Gastrocnemius medialis (tissue), 4 donors: ENCODE measurements at regions not wholly inside any gene's neighbourhood (a gene's known extent, or its start where the extent isn't known, plus 50 kb on each side); places are given as distances from the start of the nearest gene placed in this dataset.

ENCODE experiments used
- POLR2A ChIP-seq, 2 donors: fragments of 450-650 bp; IDR thresholded peaks; one replicate each; pipeline ENCODE4 v1.6.1; 2017; ENCODE audit warnings: antibody characterized with exemption in 2 of 2, mild to moderate bottlenecking in 2 of 2, moderate library complexity in 2 of 2
- TF ChIP-seq, protein P1 (sequence below), 5 experiments: fragments of 450-650 bp in 3 of 5; fragments of 200-600 bp in 2 of 5; sonication (generic) in 2 of 5; IDR thresholded peaks in 4 of 5; conservative IDR thresholded peaks in 1 of 5; 1 replicate in 4 of 5; 2 replicates in 1 of 5; pipeline ENCODE4 v1.5.1; 2016 to 2019; ENCODE audit warnings: antibody characterized with exemption in 5 of 5, mild to moderate bottlenecking in 3 of 5, moderate library complexity in 3 of 5

- TF ChIP-seq, protein P1, sequence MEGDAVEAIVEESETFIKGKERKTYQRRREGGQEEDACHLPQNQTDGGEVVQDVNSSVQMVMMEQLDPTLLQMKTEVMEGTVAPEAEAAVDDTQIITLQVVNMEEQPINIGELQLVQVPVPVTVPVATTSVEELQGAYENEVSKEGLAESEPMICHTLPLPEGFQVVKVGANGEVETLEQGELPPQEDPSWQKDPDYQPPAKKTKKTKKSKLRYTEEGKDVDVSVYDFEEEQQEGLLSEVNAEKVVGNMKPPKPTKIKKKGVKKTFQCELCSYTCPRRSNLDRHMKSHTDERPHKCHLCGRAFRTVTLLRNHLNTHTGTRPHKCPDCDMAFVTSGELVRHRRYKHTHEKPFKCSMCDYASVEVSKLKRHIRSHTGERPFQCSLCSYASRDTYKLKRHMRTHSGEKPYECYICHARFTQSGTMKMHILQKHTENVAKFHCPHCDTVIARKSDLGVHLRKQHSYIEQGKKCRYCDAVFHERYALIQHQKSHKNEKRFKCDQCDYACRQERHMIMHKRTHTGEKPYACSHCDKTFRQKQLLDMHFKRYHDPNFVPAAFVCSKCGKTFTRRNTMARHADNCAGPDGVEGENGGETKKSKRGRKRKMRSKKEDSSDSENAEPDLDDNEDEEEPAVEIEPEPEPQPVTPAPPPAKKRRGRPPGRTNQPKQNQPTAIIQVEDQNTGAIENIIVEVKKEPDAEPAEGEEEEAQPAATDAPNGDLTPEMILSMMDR (IDR thresholded peaks at IDR 0.05 in 4 of 5, conservative IDR thresholded peaks at IDR 0.05 in 1 of 5): no peak
- TF ChIP-seq POLR2A (IDR thresholded peaks at IDR 0.05): no peak
These were observed 52.7 kb upstream of the SERBP1 start for GRCh38 chr1:67482733-67483482.
